ENCODE measurements at regions not wholly inside any gene's neighbourhood (a gene's known extent, or its start where the extent isn't known, plus 50 kb on each side); places are given as distances from the start of the nearest gene placed in this dataset.
"Not testable (repeated sequence)": the region's sequence is repeated elsewhere in the genome, so short reads cannot be mapped to it uniquely, and the experiment has no call there.

- ATAC-seq (replicated peaks in 6 of 8), result peak in 4 of 8 experiments; percentile 29 to 74 (median 53)
- in situ Hi-C loops (cut with MboI; ENCODE audit: low pct_unique_long_range_greater_than_20kb in 2 of 9, low sequenced_read_pairs in 9 of 9, unreplicated experiment in 9 of 9), result no loop called here
- Histone ChIP-seq H3K4me1 (replicated peaks in 1 of 2) (no peaks in the 10 kb centered on the region), H3K4me3 (no peak overlapping the region), H3K27ac (peak overlapping the region in 1 of 2 donors; percentile 30)
- WGBS, 10 experiments, result 13 to 57% (median 20%) methylated on average over 1 of the region's 1 CpG; no CpG with 5 or more reads in 7 of the 10 experiments
Measured at GRCh38 chrX:121150217-121150616, 102.8 kb downstream of the GLUD2 start.

GRCh38 chrX:121151293-121151692 is 103.9 kb downstream of the GLUD2 start:
- WGBS, 10 experiments, result 36 to 100% (median 73%) methylated on average over 1 to 3 of the region's 4 CpGs; no CpG with 5 or more reads in 6 of the 10 experiments
- no peaks in the 10 kb centered on the region for H3K4me1 ChIP-seq (replicated peaks in 1 of 2)
- no peak overlapping the region for H3K4me3 ChIP-seq
- H3K27ac ChIP-seq, result no peak overlapping the region
- ATAC-seq (replicated peaks in 6 of 8), result no peak
- in situ Hi-C loops (cut with MboI; ENCODE audit: low pct_unique_long_range_greater_than_20kb in 2 of 9, low sequenced_read_pairs in 9 of 9, unreplicated experiment in 9 of 9), result no loop called here

DNA sequence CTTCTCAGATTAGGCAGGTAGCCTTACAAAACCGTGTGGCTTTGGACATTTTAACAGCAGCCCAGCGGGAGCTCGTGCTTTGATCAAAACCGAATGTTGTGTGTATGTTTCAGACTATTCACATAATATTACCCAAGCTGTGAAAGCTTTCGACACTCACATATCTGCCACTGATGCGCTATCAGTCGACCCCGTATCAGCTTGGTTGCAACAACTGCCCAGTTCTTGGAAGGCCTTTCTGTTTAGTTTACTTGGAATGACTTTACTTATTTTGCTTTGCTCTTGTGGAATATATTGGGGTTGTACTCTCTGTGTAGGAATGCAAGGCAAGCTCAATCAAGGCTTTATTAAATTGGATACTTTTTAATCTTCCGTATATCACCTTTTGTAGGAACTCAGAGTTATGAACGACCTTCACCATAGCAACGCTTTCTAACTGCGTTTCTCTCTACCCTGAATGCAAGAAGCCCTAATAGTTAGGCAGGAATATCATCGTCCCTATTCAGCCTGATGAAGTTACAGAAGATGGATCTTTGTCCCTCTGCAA is 107.5 kb downstream of the GLUD2 start:
- Histone ChIP-seq H3K27ac (no peak overlapping the region), H3K4me1 (replicated peaks in 1 of 2) (peaks cover 0 to 2% of the 10 kb centered on the region in 2 donors), H3K4me3 (no peak overlapping the region)
- in situ Hi-C loops (cut with MboI; ENCODE audit: low pct_unique_long_range_greater_than_20kb in 2 of 9, low sequenced_read_pairs in 9 of 9, unreplicated experiment in 9 of 9), result no loop called here
- WGBS, 10 experiments, result 0 to 100% (median 44%) methylated on average over 2 to 8 of the region's 13 CpGs; no CpG with 5 or more reads in 6 of the 10 experiments
- ATAC-seq (replicated peaks in 6 of 8), result no peak

GRCh38 chrX:121160987-121161386 is 113.6 kb downstream of the GLUD2 start:
- WGBS, 10 experiments, result 0 to 21% (median 0%) methylated on average over 1 to 4 of the region's 4 CpGs; no CpG with 5 or more reads in 2 of the 10 experiments
- H3K4me1 ChIP-seq (replicated peaks in 1 of 2), result peaks cover 3 to 5% of the 10 kb centered on the region in 2 donors
- peak in 5 of 8 experiments; percentile 47 to 84 (median 59) for ATAC-seq (replicated peaks in 6 of 8)
- in situ Hi-C loops (cut with MboI; ENCODE audit: low pct_unique_long_range_greater_than_20kb in 2 of 9, low sequenced_read_pairs in 9 of 9, unreplicated experiment in 9 of 9), result no loop called here
- no peak overlapping the region for H3K4me3 ChIP-seq
- peak overlapping the region in 1 of 2 donors; percentile 66 for H3K27ac ChIP-seq

GRCh38 chrX:121161501-121161933 is 114.1 kb downstream of the GLUD2 start:
- Histone ChIP-seq H3K4me3 (no peak overlapping the region), H3K4me1 (replicated peaks in 1 of 2) (peaks cover 3 to 5% of the 10 kb centered on the region in 2 donors), H3K27ac (peak overlapping the region in 1 of 2 donors; percentile 66)
- ATAC-seq (replicated peaks in 6 of 8), result peak in 5 of 8 experiments; percentile 17 to 75 (median 54)
- in situ Hi-C loops (cut with MboI; ENCODE audit: low pct_unique_long_range_greater_than_20kb in 2 of 9, low sequenced_read_pairs in 9 of 9, unreplicated experiment in 9 of 9), result no loop called here
- 0 to 29% (median 0%) methylated on average over 1 to 4 of the region's 4 CpGs; no CpG with 5 or more reads in 5 of the 10 experiments for WGBS, 10 experiments

GRCh38 chrX:121163443-121163842 is 116.0 kb downstream of the GLUD2 start:
- in situ Hi-C loops (cut with MboI; ENCODE audit: low pct_unique_long_range_greater_than_20kb in 2 of 9, low sequenced_read_pairs in 9 of 9, unreplicated experiment in 9 of 9), result no loop called here

GRCh38 chrX:121165930-121166359 is 118.5 kb downstream of the GLUD2 start:
- in situ Hi-C loops (cut with MboI; ENCODE audit: low pct_unique_long_range_greater_than_20kb in 2 of 9, low sequenced_read_pairs in 9 of 9, unreplicated experiment in 9 of 9), result no loop called here
- WGBS, 10 experiments, result 0 to 100% (median 83%) methylated on average over 1 to 2 of the region's 2 CpGs; no CpG with 5 or more reads in 3 of the 10 experiments
- ATAC-seq (replicated peaks in 6 of 8), result no peak
- Histone ChIP-seq H3K27ac (no peak overlapping the region), H3K4me3 (no peak overlapping the region), H3K4me1 (replicated peaks in 1 of 2) (peaks cover 2 to 3% of the 10 kb centered on the region in 2 donors)

More at GRCh38 chrX:121163443-121163842, 116.0 kb downstream of the GLUD2 start:
- peaks cover 3 to 5% of the 10 kb centered on the region in 2 donors for H3K4me1 ChIP-seq (replicated peaks in 1 of 2)
- H3K4me3 ChIP-seq, result no peak overlapping the region
- H3K27ac ChIP-seq, result no peak overlapping the region
- WGBS, 10 experiments, result 50 to 75% methylated on average over 1 of the region's 6 CpGs; no CpG with 5 or more reads in 8 of the 10 experiments
- no peak for ATAC-seq (replicated peaks in 6 of 8)

DNA sequence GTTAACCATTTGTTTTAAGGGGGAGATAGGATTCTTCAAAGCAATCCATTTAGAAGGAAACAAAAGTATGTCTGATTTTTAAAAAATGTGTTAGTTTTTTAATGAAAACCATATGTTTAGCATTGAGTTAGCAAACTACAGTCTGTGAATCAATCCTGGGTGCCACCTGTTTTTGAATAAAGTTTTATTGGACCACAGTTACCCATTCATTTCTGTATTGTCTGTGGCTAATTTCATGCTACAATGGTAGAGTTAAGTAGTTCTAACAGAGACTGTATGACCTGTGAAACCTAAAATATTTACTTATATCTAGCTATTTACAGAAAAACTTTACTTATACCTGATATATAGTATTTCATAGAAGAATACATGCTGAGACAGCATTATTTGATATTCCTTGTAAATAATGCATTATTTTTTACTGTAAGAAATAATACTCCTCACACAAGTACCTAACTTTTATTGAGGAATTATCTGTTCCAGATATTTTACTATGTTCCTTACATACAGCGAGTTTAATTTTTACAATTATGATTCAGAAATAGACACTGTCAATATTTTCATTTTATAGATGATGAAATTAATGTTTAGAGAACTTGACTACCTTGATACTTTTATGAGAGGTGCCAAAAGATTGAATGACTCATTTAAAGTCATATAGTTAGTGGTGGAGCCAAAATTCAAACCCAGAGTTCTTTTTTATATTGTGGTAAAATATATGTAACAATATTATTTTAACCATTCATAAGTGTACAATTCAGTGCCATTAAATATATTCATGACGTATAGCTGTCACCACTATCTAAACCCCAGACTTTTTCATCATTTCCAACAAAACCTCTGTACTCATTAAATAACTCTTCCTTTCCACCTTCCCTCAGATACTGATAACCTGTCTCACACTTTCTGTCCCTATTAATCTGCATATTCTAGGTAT is 122.0 kb downstream of the GLUD2 start:
- Histone ChIP-seq H3K4me1 (replicated peaks in 1 of 2) (no peaks in the 10 kb centered on the region), H3K27ac (no peak overlapping the region), H3K4me3 (no peak overlapping the region)
- ATAC-seq (replicated peaks in 6 of 8), result no peak
- WGBS, 10 experiments, result 10 to 100% (median 52%) methylated on average over 1 to 2 of the region's 2 CpGs; no CpG with 5 or more reads in 3 of the 10 experiments
- in situ Hi-C loops (cut with MboI; ENCODE audit: low pct_unique_long_range_greater_than_20kb in 2 of 9, low sequenced_read_pairs in 9 of 9, unreplicated experiment in 9 of 9), result no loop called here

DNA sequence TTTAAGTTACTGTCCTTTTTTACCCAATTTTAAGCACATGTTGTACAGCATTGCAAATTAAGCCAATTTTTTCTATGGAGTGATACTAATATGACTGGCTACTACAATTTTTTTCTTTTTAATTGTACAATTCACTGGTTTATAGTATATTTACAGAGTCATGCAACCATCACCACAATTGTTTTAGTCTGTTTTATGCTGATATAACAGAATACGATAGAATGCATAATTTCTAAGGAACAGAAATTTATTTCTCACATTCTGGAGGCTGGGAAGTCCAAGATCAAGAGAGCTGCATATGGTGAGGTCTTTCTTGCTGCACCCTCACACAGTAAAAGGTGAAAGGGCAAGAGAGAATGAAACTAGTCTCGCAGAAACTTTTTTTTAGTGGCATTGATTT is 125.3 kb downstream of the GLUD2 start:
- H3K4me3 ChIP-seq, result no peak overlapping the region
- ATAC-seq (replicated peaks in 6 of 8), result no peak
- no peaks in the 10 kb centered on the region for H3K4me1 ChIP-seq (replicated peaks in 1 of 2)
- 54 to 100% (median 83%) methylated on average over 1 to 2 of the region's 2 CpGs; no CpG with 5 or more reads in 5 of the 10 experiments for WGBS, 10 experiments
- in situ Hi-C loops (cut with MboI; ENCODE audit: low pct_unique_long_range_greater_than_20kb in 2 of 9, low sequenced_read_pairs in 9 of 9, unreplicated experiment in 9 of 9), result no loop called here
- no peak overlapping the region for H3K27ac ChIP-seq

GRCh38 chrX:121179972-121180371 is 132.6 kb downstream of the GLUD2 start:
- in situ Hi-C loops (cut with MboI; ENCODE audit: low pct_unique_long_range_greater_than_20kb in 2 of 9, low sequenced_read_pairs in 9 of 9, unreplicated experiment in 9 of 9), result no loop called here
- Histone ChIP-seq H3K27ac (no peak overlapping the region), H3K4me3 (no peak overlapping the region), H3K4me1 (replicated peaks in 1 of 2) (no peaks in the 10 kb centered on the region)
- ATAC-seq (replicated peaks in 6 of 8), result no peak
- WGBS, 10 experiments, result no CpG with 5 or more reads among the region's 1 CpG

- no peak for ATAC-seq (replicated peaks in 6 of 8)
- in situ Hi-C loops (cut with MboI; ENCODE audit: low pct_unique_long_range_greater_than_20kb in 2 of 9, low sequenced_read_pairs in 9 of 9, unreplicated experiment in 9 of 9), result no loop called here
Measured at GRCh38 chrX:121191779-121192178, 144.4 kb downstream of the GLUD2 start.

GRCh38 chrX:121195719-121196118 is 148.3 kb downstream of the GLUD2 start:
- in situ Hi-C loops (cut with MboI; ENCODE audit: low pct_unique_long_range_greater_than_20kb in 2 of 9, low sequenced_read_pairs in 9 of 9, unreplicated experiment in 9 of 9), result no loop called here
- ATAC-seq (replicated peaks in 6 of 8), result no peak
- WGBS, 10 experiments, result 44 to 100% (median 78%) methylated on average over 1 to 2 of the region's 2 CpGs; no CpG with 5 or more reads in 6 of the 10 experiments

More at GRCh38 chrX:121191779-121192178, 144.4 kb downstream of the GLUD2 start:
- Histone ChIP-seq H3K27ac (no peak overlapping the region), H3K4me1 (replicated peaks in 1 of 2) (no peaks in the 10 kb centered on the region), H3K4me3 (no peak overlapping the region)
- WGBS, 10 experiments, result 20 to 80% (median 51%) methylated on average over 1 to 10 of the region's 10 CpGs; no CpG with 5 or more reads in 6 of the 10 experiments

GRCh38 chrX:121196872-121197444 is 149.5 kb downstream of the GLUD2 start:
- WGBS, 10 experiments, result 48 to 90% (median 74%) methylated on average over 2 to 9 of the region's 11 CpGs; no CpG with 5 or more reads in 7 of the 10 experiments
- H3K4me3 ChIP-seq; in situ Hi-C loops (cut with MboI; ENCODE audit: low pct_unique_long_range_greater_than_20kb in 2 of 9, low sequenced_read_pairs in 9 of 9, unreplicated experiment in 9 of 9); H3K27ac ChIP-seq; H3K4me1 ChIP-seq (replicated peaks in 1 of 2); ATAC-seq (replicated peaks in 6 of 8): not testable (repeated sequence)

More at GRCh38 chrX:121195719-121196118, 148.3 kb downstream of the GLUD2 start:
- Histone ChIP-seq H3K4me1 (replicated peaks in 1 of 2) (no peaks in the 10 kb centered on the region), H3K27ac (no peak overlapping the region), H3K4me3 (no peak overlapping the region)
